NCI-H128 (cell line): ENCODE measurements at regions not wholly inside any gene's neighbourhood (a gene's known extent, or its start where the extent isn't known, plus 50 kb on each side); places are given as distances from the start of the nearest gene placed in this dataset.
"Not testable (repeated sequence)": the region's sequence is repeated elsewhere in the genome, so short reads cannot be mapped to it uniquely, and the experiment has no call there.

Experiments
- DNase-seq: peaks from one replicate; lab custom pipeline; 2025; ENCODE audit not compliant: unreplicated experiment; lab: John Stamatoyannopoulos, UW

- no peak for DNase-seq
These were observed 540.6 kb upstream of the SPRY2 start for GRCh38 chr13:80881495-80881894.

- DNase-seq = no peak
These were observed 540.1 kb upstream of the SPRY2 start for GRCh38 chr13:80881034-80881433.

- DNase-seq = no peak
These were observed 537.0 kb upstream of the SPRY2 start for GRCh38 chr13:80877944-80878241.

DNA sequence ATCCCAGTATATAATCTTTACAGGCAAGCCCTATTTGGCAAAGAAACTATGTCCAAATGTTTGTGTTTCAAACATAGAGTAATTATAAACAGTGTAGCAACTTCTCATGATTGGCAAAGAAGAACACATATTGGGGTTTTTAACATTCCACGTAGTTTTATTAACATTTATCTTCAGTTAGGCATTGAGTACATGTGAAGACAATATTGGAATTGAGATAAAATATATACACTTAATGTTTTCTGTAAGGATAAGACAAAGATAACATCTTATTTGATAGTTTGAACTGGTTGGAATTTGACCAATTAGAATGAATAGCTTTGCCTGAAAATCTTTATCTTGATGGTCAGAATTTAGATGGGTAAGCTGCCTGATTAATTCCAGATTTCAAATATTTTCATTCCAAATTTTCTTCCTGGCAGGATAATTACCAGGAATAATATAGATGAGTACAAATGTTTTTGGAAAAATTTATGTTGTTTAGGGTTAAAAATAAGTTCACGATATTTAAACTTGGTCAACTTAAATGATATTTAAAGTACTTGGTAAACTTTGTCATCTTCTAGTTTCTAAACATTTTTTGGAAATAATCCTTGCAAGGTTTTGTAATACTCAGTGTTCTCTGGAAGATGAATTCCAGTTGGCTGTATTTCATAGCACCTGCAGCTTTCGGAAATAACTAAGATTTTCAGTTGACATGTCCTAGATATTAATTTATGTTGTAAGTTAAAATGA lies 536.5 kb upstream of the SPRY2 start:
- DNase-seq = no peak

DNA sequence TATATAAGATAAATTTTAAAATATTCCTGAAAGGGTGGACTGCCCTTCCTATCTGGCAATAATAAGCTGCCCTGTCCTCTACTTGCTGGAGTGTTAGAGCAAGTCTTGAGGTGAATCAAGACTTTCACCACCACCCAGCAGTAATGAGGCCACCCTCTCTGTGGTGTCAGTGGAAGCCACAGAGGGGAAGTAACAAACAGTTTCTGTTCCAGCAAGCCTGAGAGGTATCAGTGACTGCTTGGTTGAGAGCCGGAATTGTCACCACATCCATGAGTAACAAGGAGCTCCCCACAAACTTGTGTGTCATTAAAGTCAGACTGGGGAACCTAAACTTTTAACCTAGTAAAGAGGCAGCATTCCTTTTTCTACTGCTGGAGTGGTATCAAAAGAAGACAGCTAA lies 532.7 kb upstream of the SPRY2 start:
- no peak for DNase-seq

DNA sequence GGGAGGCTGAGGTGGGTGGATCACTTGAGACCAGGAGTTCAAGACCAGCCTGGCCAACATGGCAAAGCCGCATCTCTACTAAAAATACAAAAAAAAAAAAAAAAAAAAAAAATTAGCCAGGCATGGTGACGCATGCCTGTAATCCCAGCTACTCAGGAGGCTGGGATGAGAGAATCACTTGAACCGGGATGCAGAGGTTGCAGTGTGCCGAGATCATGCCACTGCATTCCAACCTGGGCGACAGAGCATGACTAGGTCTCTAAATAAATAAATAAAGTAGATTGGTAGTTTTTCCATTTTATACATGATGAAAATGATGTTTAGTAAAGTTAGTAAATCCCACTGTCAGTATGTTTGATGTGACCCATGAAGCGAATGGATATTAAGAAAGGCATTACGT lies 531.0 kb upstream of the SPRY2 start:
- DNase-seq = not testable (repeated sequence)

- no peak for DNase-seq
These were observed 530.6 kb upstream of the SPRY2 start for GRCh38 chr13:80871481-80871880.

- no peak for DNase-seq
These were observed 529.3 kb upstream of the SPRY2 start for GRCh38 chr13:80870186-80870585.

- no peak for DNase-seq
These were observed 526.0 kb upstream of the SPRY2 start for GRCh38 chr13:80866921-80867320.

DNA sequence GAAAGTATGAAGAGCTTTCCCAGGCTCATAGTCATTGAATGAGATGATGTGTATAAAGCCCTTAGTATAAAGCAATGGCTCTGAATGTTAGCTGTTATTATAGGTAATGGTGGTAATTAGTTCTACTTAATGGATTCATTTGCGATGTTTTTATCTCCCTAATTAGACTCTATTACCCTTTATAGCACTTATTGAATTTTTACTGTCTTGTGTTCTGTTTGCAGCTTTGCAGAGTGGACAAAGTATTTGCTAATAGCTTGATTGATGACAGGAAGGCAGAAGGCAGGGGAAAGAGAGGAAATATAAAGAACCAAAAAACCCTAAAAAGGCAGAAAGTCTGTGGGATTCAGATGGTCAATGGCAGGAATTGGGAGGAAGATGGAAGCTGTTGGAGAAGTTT lies 524.4 kb upstream of the SPRY2 start:
- no peak for DNase-seq

DNA sequence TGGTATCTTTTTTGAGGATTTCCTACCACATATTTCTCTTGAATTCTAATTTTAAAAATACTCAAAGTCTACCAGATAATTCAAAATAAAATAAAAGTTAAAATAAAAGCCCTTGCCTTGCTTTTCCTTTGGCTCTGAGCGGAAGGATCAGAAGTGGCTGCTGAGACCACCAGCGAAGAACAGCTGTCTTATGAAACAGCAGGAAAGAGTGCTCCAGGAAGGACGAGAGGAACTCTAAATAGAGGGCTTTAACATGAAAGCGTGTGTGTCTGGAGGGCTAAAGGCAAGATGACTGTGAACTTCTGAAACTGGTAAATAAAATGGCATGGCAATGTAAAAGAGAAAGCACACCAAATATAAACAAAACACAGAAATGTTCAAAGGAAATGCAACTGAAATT lies 521.5 kb upstream of the SPRY2 start:
- DNase-seq = no peak

GRCh38 chr13:80860845-80861244 lies 519.9 kb upstream of the SPRY2 start:
- DNase-seq = no peak

- no peak for DNase-seq
These were observed 517.2 kb upstream of the SPRY2 start for GRCh38 chr13:80858131-80858530.

- no peak for DNase-seq
These were observed 516.4 kb upstream of the SPRY2 start for GRCh38 chr13:80857321-80857720.

GRCh38 chr13:80850771-80851170 lies 509.8 kb upstream of the SPRY2 start:
- no peak for DNase-seq

GRCh38 chr13:80844164-80844563 lies 503.2 kb upstream of the SPRY2 start:
- no peak for DNase-seq

DNA sequence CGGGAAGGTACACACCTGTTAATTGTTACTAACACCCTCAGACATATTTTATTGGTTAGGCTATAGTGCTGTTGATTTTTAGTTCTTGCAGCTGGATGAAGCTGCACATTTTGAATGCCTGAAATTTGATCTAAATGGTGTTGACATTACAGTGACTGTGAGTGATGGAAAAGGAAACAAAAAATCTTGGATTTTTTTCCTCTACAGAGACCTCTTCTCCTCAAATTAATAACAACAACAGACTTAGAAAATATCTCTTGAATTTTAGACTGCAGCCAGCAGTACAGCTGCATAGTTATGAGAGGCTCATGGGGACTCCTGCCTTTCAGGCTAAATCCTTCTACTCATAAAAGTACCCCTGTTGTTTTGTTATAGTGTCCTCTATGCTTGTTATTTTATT lies 500.5 kb upstream of the SPRY2 start:
- DNase-seq = no peak

DNA sequence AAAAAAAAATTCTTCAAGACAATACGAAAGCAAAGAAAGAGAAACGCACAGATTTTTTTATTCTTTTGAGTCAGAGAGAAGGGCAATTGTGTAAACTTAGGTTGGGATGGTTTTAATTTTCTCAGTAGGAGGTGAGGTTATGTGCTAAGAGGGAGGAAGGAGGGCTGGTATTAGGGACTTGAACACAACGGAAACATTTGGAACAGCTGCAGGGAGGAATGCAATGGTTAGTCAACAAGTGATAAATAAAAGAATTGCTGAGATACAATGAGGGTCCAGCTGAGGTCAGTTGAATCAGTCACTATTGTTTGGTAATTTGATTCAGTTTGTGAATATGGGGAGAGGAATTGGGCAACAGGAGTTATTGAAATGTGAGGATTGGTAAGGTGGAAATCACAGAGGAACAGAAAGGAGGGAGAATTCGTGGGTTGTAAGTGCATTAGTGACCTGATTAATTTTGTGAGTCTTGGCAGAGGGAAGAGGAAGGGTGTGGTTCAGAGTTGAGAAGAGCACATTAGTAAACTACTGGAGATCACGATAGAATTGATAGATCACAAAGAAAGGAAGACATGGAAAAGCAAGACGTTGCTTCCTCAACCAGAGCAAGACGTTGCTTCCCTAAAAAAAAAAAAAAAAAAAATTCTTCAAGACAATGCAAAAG lies 499.5 kb upstream of the SPRY2 start:
- no peak for DNase-seq

- DNase-seq = no peak
These were observed 495.0 kb upstream of the SPRY2 start for GRCh38 chr13:80835902-80836301.

DNA sequence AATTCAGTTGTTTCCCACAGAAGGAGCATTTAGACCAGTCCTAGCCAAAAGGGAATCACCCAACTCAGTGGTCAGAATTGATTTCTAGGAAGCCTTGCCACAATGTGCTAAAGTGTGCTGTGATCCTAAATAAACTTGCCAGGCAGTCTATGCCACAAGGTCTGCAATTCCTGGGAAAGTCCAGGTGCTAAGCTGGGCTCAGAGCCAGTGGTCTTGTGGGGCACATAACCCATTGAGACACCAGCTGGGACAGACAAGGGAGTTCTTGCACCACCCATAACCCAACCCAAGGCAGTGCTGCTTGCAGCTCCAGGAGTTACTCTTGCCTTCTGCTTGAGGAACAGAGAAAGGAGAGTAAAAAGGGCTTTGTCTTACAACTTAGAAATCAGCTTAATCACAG lies 489.5 kb upstream of the SPRY2 start:
- no peak for DNase-seq

DNA sequence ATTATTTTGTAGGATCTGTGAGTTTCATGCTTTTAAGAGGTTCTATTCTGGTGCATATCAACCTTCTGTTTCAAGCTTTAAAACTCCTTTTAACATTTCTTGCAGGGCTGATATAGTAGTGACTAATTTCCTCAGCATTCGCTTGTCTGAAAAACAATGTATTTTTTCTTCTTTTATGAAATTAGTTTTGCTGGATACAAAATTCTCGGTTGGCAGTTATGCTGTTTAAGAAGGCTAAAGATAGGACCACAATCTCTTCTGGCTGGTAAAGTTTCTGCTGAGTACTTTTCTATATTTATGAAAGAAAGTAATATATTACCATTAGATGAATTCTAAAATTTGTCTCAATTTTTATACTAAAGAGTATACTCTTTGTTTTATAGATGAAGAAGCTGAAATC lies 487.8 kb upstream of the SPRY2 start:
- no peak for DNase-seq

DNA sequence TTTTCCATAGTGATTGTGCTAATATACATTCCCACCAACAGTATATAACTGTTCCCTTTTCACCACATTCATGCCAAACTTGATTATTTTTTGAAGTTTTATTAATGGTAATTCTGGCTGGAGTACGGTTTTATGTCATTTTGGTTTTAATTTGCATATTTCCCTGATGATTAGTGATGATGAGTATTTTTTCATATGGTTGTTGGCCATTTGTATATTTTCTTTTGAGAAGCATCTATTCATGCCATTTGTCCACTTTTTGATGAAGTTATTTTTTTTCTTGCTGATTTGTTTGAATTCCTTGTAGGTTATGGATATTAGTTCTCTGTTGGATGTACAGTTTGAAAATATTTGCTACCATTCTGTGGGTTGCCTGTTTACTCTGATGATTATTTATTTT lies 484.4 kb upstream of the SPRY2 start:
- no peak for DNase-seq

- DNase-seq = no peak
These were observed 483.3 kb upstream of the SPRY2 start for GRCh38 chr13:80824229-80824628.
